HL-60 (cell line): ENCODE measurements at regions not wholly inside any gene's neighbourhood (a gene's known extent, or its start where the extent isn't known, plus 50 kb on each side); places are given as distances from the start of the nearest gene placed in this dataset.

Experiments
- DNase-seq, 2 experiments: peaks; one replicate each; pipeline ENCODE4 v3.0.0-alpha.2; 2010 to 2020; ENCODE audit warnings: low read depth in 1 of 2, low spot score in 1 of 2
- H3K27ac ChIP-seq: fragments of 250-450 bp; sonication (Bioruptor Pico); replicated peaks from 2 replicates; pipeline ENCODE4 v1.5.1; 2020; ENCODE audit warnings: mild to moderate bottlenecking, moderate library complexity
- H3K27me3 ChIP-seq: fragments of 250-450 bp; sonication (Bioruptor Pico); 2 replicates; pipeline ENCODE4 v1.5.1; 2021; ENCODE audit warnings: mild to moderate bottlenecking, moderate library complexity; ENCODE audit not compliant: insufficient read depth, poor library complexity, severe bottlenecking
- H3K4me3 ChIP-seq: replicated peaks from 2 replicates; pipeline ENCODE4 v1.5.1; 2011; ENCODE audit warnings: mild to moderate bottlenecking, control low read depth, low read length; ENCODE audit not compliant: insufficient read depth
- CTCF ChIP-seq: IDR thresholded peaks from one replicate; pipeline ENCODE4 v1.5.1; 2011; ENCODE audit warnings: low read length, control low read depth, inconsistent platforms; ENCODE audit not compliant: insufficient read depth
- GABPA ChIP-seq: IDR thresholded peaks from 2 replicates; pipeline ENCODE4 v1.6.1; 2012; ENCODE audit warnings: low read depth
- POLR2AphosphoS5 ChIP-seq: IDR thresholded peaks from 2 replicates; pipeline ENCODE4 v1.6.1; 2012; ENCODE audit warnings: low read depth
- REST ChIP-seq: IDR thresholded peaks from 2 replicates; pipeline ENCODE4 v1.6.1; 2012; ENCODE audit warnings: low read depth; ENCODE audit not compliant: insufficient replicate concordance
- SPI1 ChIP-seq: IDR thresholded peaks from 2 replicates; pipeline ENCODE4 v1.6.1; 2012; ENCODE audit warnings: low read depth, mild to moderate bottlenecking, borderline replicate concordance

DNA sequence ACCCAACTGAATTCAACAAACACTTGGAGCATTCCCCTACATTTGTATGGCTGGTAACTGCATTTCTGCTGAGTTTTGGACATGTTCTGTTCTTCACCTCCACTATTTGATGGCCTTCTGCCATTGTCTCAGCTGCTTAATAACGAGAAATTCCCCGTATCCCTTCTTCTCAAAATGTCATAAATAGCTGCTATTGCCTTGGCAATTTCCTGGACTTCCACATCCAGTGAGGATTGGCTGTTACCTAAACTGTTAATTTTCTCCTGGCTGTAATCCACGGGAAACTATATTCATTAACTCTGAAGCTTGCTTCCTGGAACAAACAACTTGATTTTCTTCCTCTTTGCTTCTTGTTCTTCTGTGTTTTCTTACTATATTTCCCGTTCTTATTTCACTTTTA, 69.5 kb upstream of the TDRD3 start:
- DNase-seq: no peak
- no peak overlapping the region for H3K4me3 ChIP-seq
- TF ChIP-seq SPI1 (no peak), POLR2AphosphoS5 (no peak), GABPA (no peak), REST (no peak), CTCF (no peak)
- no peaks in the 10 kb centered on the region for H3K27me3 ChIP-seq
- no peak overlapping the region for H3K27ac ChIP-seq

DNA sequence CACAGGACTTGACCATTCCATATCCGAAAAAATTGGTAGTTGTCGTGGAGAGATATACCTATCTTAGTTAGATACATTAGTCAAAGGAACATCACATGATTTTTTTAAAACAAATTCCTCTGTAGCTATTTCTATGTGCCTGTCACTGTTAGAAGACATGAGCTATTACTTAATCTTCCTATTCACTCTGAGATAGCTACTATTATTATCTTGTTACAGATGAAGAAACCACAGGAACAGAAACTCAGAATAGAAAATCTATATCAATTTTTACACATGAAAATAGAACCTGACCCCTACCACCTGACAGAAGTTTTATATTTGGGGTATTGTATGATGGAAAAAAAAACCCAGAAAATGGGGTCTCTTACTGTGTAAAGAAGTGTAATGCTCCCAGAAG, 68.9 kb upstream of the TDRD3 start:
- H3K27me3 ChIP-seq: no peaks in the 10 kb centered on the region
- no peak overlapping the region for H3K4me3 ChIP-seq
- TF ChIP-seq GABPA: no peak
- TF ChIP-seq POLR2AphosphoS5: no peak
- TF ChIP-seq CTCF: no peak
- no peak for TF ChIP-seq REST
- TF ChIP-seq SPI1: no peak
- no peak overlapping the region for H3K27ac ChIP-seq
- DNase-seq: no peak

- TF ChIP-seq GABPA (no peak), REST (no peak), POLR2AphosphoS5 (no peak), CTCF (peak; percentile 25), SPI1 (peak; percentile 17; the same call in 1 of the 2 replicates)
- Histone ChIP-seq H3K27ac (no peak overlapping the region), H3K4me3 (no peak overlapping the region), H3K27me3 (no peaks in the 10 kb centered on the region)
- peak; percentile 14 to 64 for DNase-seq
These were observed 67.6 kb upstream of the TDRD3 start for GRCh38 chr13:60329221-60329923.
